Stimulated activated CD4-positive, alpha-beta T cell treated with anti-CD3 and anti-CD28 coated beads, Interleukin-1b, Interleukin-23, amount 100 ng/mL, for 4 hours (primary cell): ENCODE measurements at regions not wholly inside any gene's neighbourhood (a gene's known extent, or its start where the extent isn't known, plus 50 kb on each side); places are given as distances from the start of the nearest gene placed in this dataset.
"Not testable (repeated sequence)": the region's sequence is repeated elsewhere in the genome, so short reads cannot be mapped to it uniquely, and the experiment has no call there.

Source experiments
- DNase-seq, 2 donors: peaks; one replicate each; pipeline ENCODE4 v3.0.0-alpha.2; 2020; ENCODE audit warnings: low read depth in 2 of 2

GRCh38 chr4:141340458-141340857 lies 119.8 kb downstream of the ZNF330 start:
- no peak for DNase-seq

- no peak for DNase-seq
Measured at GRCh38 chr4:141346144-141346543, 125.4 kb downstream of the ZNF330 start.

- DNase-seq = no peak
Measured at GRCh38 chr4:141347684-141348083, 127.0 kb downstream of the ZNF330 start.

- DNase-seq = no peak
Measured at GRCh38 chr4:141348125-141348524, 127.4 kb downstream of the ZNF330 start.

- no peak for DNase-seq
Measured at GRCh38 chr4:141348573-141348972, 127.9 kb downstream of the ZNF330 start.

GRCh38 chr4:141349236-141349635 lies 128.5 kb downstream of the ZNF330 start:
- no peak for DNase-seq

- DNase-seq = no peak
Measured at GRCh38 chr4:141350122-141350905, 129.6 kb downstream of the ZNF330 start.

- DNase-seq = no peak
Measured at GRCh38 chr4:141352331-141352730, 131.6 kb downstream of the ZNF330 start.

- DNase-seq = no peak
Measured at GRCh38 chr4:141352909-141353525, 132.3 kb downstream of the ZNF330 start.

GRCh38 chr4:141356321-141356962 lies 135.7 kb downstream of the ZNF330 start:
- no peak for DNase-seq

GRCh38 chr4:141356963-141357335 lies 136.3 kb downstream of the ZNF330 start:
- DNase-seq = no peak

- DNase-seq = not testable (repeated sequence)
Measured at GRCh38 chr4:141368241-141368640, 147.5 kb downstream of the ZNF330 start.

GRCh38 chr4:141371206-141371605 lies 150.5 kb downstream of the ZNF330 start:
- no peak for DNase-seq

GRCh38 chr4:141375855-141376254 lies 155.2 kb downstream of the ZNF330 start:
- DNase-seq = no peak

- DNase-seq = no peak
Measured at GRCh38 chr4:141376769-141377168, 156.1 kb downstream of the ZNF330 start.

GRCh38 chr4:141387299-141387698 lies 166.6 kb downstream of the ZNF330 start:
- DNase-seq = no peak

GRCh38 chr4:141388481-141388880 lies 167.8 kb downstream of the ZNF330 start:
- DNase-seq = no peak

GRCh38 chr4:141389649-141390048 lies 169.0 kb downstream of the ZNF330 start:
- DNase-seq = no peak

- DNase-seq = no peak
Measured at GRCh38 chr4:141390571-141390970, 169.9 kb downstream of the ZNF330 start.

GRCh38 chr4:141391293-141391692 lies 170.6 kb downstream of the ZNF330 start:
- DNase-seq = no peak

GRCh38 chr4:141391771-141392170 lies 171.1 kb downstream of the ZNF330 start:
- DNase-seq = no peak

- no peak for DNase-seq
Measured at GRCh38 chr4:141395246-141395830, 174.6 kb downstream of the ZNF330 start.

- no peak for DNase-seq
Measured at GRCh38 chr4:141395919-141396318, 175.2 kb downstream of the ZNF330 start.
